GM23338 (cell line): ENCODE measurements at regions not wholly inside any gene's neighbourhood (a gene's known extent, or its start where the extent isn't known, plus 50 kb on each side); places are given as distances from the start of the nearest gene placed in this dataset.

ENCODE experiments used
- CREB1 ChIP-seq: fragments of 250-450 bp; sonication (Bioruptor Pico); IDR thresholded peaks from 2 replicates; pipeline ENCODE4 v1.5.0; 2020; ENCODE audit warnings: low read depth, mild to moderate bottlenecking, moderate library complexity
- CTCF ChIP-seq, 2 experiments: fragments of 200-600 bp in 1 of 2; sonication (generic) in 1 of 2; conservative IDR thresholded peaks; 2 replicates each; pipeline versions ENCODE4 v1.5.1 to v1.6.1; 2016 to 2017; ENCODE audit warnings: antibody characterized with exemption in 2 of 2, low read depth in 2 of 2, mild to moderate bottlenecking in 2 of 2, moderate library complexity in 1 of 2
- ETS1 ChIP-seq: IDR thresholded peaks from 2 replicates; pipeline ENCODE4 v1.6.1; 2016; ENCODE audit warnings: antibody characterized with exemption
- EZH2 ChIP-seq: fragments of 200-600 bp; sonication (generic); IDR thresholded peaks from one replicate; pipeline ENCODE4 v1.8.0; 2017; ENCODE audit warnings: antibody characterized with exemption, mild to moderate bottlenecking, low read depth; ENCODE audit not compliant: unreplicated experiment
- EZH2phosphoT487 ChIP-seq: fragments of 200-600 bp; sonication (generic); IDR thresholded peaks from one replicate; pipeline ENCODE4 v1.8.1; 2018; ENCODE audit warnings: antibody characterized with exemption; ENCODE audit not compliant: unreplicated experiment
- JUNB ChIP-seq: IDR thresholded peaks from one replicate; pipeline ENCODE4 v1.6.1; 2016; ENCODE audit warnings: antibody characterized with exemption; ENCODE audit not compliant: unreplicated experiment
- NANOG ChIP-seq: IDR thresholded peaks from 2 replicates; pipeline ENCODE4 v1.6.1; 2016; ENCODE audit warnings: antibody characterized with exemption, borderline replicate concordance
- POLR2AphosphoS5 ChIP-seq: IDR thresholded peaks from 2 replicates; pipeline ENCODE4 v1.6.1; 2016; ENCODE audit warnings: antibody characterized with exemption, low read depth
- STAT1 ChIP-seq: IDR thresholded peaks from one replicate; pipeline ENCODE4 v1.6.1; 2016; ENCODE audit warnings: antibody characterized with exemption; ENCODE audit not compliant: unreplicated experiment
- ZNF331 ChIP-seq: fragments of 250-450 bp; sonication (Bioruptor Pico); IDR thresholded peaks from 2 replicates; pipeline ENCODE4 v1.5.0; 2020; ENCODE audit warnings: low read depth, mild to moderate bottlenecking, moderate library complexity
- ZNF462 ChIP-seq: fragments of 250-450 bp; sonication (Bioruptor Pico); IDR thresholded peaks from 2 replicates; pipeline ENCODE4 v1.5.0; 2020; ENCODE audit warnings: mild to moderate bottlenecking, moderate library complexity
- TF ChIP-seq, protein P1 (sequence below): IDR thresholded peaks from one replicate; pipeline ENCODE4 v1.6.1; 2018; ENCODE audit warnings: antibody characterized with exemption; ENCODE audit not compliant: unreplicated experiment

GRCh38 chr15:46681901-46682300, 1035.4 kb upstream of the SEMA6D start:
- TF ChIP-seq CTCF (conservative IDR thresholded peaks at IDR 0.05; ENCODE audit: low read depth in 2 of 2), result no peak
- no peak for TF ChIP-seq POLR2AphosphoS5
- TF ChIP-seq CREB1 (CRISPR knock-in tag), result no peak
- TF ChIP-seq, protein P1, sequence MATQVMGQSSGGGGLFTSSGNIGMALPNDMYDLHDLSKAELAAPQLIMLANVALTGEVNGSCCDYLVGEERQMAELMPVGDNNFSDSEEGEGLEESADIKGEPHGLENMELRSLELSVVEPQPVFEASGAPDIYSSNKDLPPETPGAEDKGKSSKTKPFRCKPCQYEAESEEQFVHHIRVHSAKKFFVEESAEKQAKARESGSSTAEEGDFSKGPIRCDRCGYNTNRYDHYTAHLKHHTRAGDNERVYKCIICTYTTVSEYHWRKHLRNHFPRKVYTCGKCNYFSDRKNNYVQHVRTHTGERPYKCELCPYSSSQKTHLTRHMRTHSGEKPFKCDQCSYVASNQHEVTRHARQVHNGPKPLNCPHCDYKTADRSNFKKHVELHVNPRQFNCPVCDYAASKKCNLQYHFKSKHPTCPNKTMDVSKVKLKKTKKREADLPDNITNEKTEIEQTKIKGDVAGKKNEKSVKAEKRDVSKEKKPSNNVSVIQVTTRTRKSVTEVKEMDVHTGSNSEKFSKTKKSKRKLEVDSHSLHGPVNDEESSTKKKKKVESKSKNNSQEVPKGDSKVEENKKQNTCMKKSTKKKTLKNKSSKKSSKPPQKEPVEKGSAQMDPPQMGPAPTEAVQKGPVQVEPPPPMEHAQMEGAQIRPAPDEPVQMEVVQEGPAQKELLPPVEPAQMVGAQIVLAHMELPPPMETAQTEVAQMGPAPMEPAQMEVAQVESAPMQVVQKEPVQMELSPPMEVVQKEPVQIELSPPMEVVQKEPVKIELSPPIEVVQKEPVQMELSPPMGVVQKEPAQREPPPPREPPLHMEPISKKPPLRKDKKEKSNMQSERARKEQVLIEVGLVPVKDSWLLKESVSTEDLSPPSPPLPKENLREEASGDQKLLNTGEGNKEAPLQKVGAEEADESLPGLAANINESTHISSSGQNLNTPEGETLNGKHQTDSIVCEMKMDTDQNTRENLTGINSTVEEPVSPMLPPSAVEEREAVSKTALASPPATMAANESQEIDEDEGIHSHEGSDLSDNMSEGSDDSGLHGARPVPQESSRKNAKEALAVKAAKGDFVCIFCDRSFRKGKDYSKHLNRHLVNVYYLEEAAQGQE, result no peak
- TF ChIP-seq JUNB, result no peak
- TF ChIP-seq EZH2, result no peak
- no peak for TF ChIP-seq ETS1
- TF ChIP-seq NANOG, result no peak
- TF ChIP-seq STAT1, result no peak
- TF ChIP-seq EZH2phosphoT487, result no peak
- no peak for TF ChIP-seq ZNF331 (CRISPR knock-in tag)
- no peak for TF ChIP-seq ZNF462 (CRISPR knock-in tag)
